ENCODE measurements at regions not wholly inside any gene's neighbourhood (a gene's known extent, or its start where the extent isn't known, plus 50 kb on each side); places are given as distances from the start of the nearest gene placed in this dataset.

DNA sequence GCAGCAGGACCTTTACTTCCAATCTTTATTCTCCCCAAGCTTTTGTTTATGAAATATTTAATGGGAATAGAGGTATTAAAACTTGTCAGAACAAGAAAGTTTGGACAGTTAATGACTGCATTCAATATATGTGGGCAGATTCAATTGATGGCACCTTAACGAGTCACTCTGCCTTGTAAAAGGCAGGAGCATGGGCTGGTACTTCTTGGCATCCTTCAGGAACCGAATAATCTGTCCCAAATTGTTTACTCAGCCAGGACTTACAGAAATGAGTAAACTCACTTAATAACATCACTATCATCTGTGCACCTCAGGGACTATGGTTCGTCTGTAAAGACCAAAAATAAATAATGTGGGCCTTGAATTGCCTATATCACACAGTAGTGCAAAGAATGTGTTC lies 1280.3 kb upstream of the TMEFF2 start:
- BruUV-seq (replicated peaks): no TSS peak
- no peaks in the 10 kb centered on the region for H3K79me2 ChIP-seq (ENCODE audit: control insufficient read depth, insufficient read depth, low read length)
- H3K4me2 ChIP-seq (ENCODE audit: insufficient read depth, low read length): no peak overlapping the region
- intact Hi-C loops (cut with micrococcal nuclease): no loop called here
- H3K27me3 ChIP-seq (ENCODE audit: control insufficient read depth in 2 of 2, insufficient read depth in 2 of 2, low read length in 2 of 2): no peaks in the 10 kb centered on the region
- H2AFZ ChIP-seq (ENCODE audit: low read depth, low read length): no peak overlapping the region
- H3K36me3 ChIP-seq (ENCODE audit: control insufficient read depth in 2 of 2, extremely low read depth in 1 of 2, insufficient read depth in 2 of 2, low read length in 2 of 2): no peaks in the 10 kb centered on the region
- TF ChIP-seq, protein P1, sequence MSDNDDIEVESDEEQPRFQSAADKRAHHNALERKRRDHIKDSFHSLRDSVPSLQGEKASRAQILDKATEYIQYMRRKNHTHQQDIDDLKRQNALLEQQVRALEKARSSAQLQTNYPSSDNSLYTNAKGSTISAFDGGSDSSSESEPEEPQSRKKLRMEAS (IDR thresholded peaks at IDR 0.05; ENCODE audit: insufficient read depth, insufficient read length): no peak
- TF ChIP-seq EZH2 (IDR thresholded peaks at IDR 0.05; ENCODE audit: borderline replicate concordance, low read depth, low read length, severe bottlenecking) (no peak), JUN (IDR thresholded peaks at IDR 0.05; ENCODE audit: borderline replicate concordance, insufficient read depth, insufficient read length, low read depth) (no peak), POLR2AphosphoS5 (IDR thresholded peaks at IDR 0.05; ENCODE audit: insufficient read depth, low read depth, low read length) (no peak), POLR2A (IDR thresholded peaks at IDR 0.05; ENCODE audit: low read depth, low read length) (no peak), GATA2 (IDR thresholded peaks at IDR 0.05; ENCODE audit: insufficient read depth, insufficient read length, low read depth, low read length) (no peak), FOS (IDR thresholded peaks at IDR 0.05; ENCODE audit: borderline replicate concordance, insufficient read depth, low read length) (no peak), MYC (IDR thresholded peaks at IDR 0.05; ENCODE audit: low read depth, low read length) (no peak)
- TF ChIP-seq, protein P2, sequence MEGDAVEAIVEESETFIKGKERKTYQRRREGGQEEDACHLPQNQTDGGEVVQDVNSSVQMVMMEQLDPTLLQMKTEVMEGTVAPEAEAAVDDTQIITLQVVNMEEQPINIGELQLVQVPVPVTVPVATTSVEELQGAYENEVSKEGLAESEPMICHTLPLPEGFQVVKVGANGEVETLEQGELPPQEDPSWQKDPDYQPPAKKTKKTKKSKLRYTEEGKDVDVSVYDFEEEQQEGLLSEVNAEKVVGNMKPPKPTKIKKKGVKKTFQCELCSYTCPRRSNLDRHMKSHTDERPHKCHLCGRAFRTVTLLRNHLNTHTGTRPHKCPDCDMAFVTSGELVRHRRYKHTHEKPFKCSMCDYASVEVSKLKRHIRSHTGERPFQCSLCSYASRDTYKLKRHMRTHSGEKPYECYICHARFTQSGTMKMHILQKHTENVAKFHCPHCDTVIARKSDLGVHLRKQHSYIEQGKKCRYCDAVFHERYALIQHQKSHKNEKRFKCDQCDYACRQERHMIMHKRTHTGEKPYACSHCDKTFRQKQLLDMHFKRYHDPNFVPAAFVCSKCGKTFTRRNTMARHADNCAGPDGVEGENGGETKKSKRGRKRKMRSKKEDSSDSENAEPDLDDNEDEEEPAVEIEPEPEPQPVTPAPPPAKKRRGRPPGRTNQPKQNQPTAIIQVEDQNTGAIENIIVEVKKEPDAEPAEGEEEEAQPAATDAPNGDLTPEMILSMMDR (IDR thresholded peaks at IDR 0.05; ENCODE audit: extremely low read depth in 1 of 2, insufficient read depth in 1 of 2, low read depth in 1 of 2, low read length in 2 of 2): no peak
- dilution Hi-C loops (cut with MboI; ENCODE audit: extremely low pct_ligation_motif_present, low sequenced_read_pairs): no loop called here
- H3K9me3 ChIP-seq (replicated peaks; ENCODE audit: control insufficient read depth, insufficient read depth, low read length): no peaks in the 10 kb centered on the region
- H3K4me3 ChIP-seq (replicated peaks in 1 of 3; ENCODE audit: insufficient read depth in 1 of 3, low read depth in 1 of 3, low read length in 3 of 3): no peak overlapping the region
- CTCF ChIA-PET: no interaction called here
- no peak overlapping the region for H3K9ac ChIP-seq (replicated peaks; ENCODE audit: extremely low read depth, insufficient read depth, low read length)
- POLR2A ChIA-PET: no interaction called here
- no peaks in the 10 kb centered on the region for H3K4me1 ChIP-seq (ENCODE audit: control insufficient read depth, extremely low read depth, insufficient read depth, low read length)
- H4K20me1 ChIP-seq (replicated peaks; ENCODE audit: control insufficient read depth, extremely low read depth, insufficient read depth, low read length): no peaks in the 10 kb centered on the region
- DNase-seq (ENCODE audit: low read depth, low spot score) (no peak), FAIRE-seq (no peak)
- H3K9me1 ChIP-seq (replicated peaks; ENCODE audit: control insufficient read depth, extremely low read depth, insufficient read depth, low read length): no peaks in the 10 kb centered on the region
- no peak overlapping the region for H3K27ac ChIP-seq (ENCODE audit: insufficient read depth, low read depth, low read length)

All from endothelial cell of umbilical vein (primary cell).